GM19238 (cell line): ENCODE measurements at regions not wholly inside any gene's neighbourhood (a gene's known extent, or its start where the extent isn't known, plus 50 kb on each side); places are given as distances from the start of the nearest gene placed in this dataset.
"Not testable (repeated sequence)": the region's sequence is repeated elsewhere in the genome, so short reads cannot be mapped to it uniquely, and the experiment has no call there.

ENCODE experiments used
- DNase-seq: peaks from one replicate; pipeline ENCODE4 v3.0.0; 2011; ENCODE audit warnings: low spot score; ENCODE audit not compliant: insufficient read length

GRCh38 chr13:87331178-87331577 lies 340.0 kb upstream of the SLITRK5 start:
- no peak for DNase-seq

GRCh38 chr13:87333599-87333998 lies 337.6 kb upstream of the SLITRK5 start:
- DNase-seq, result no peak

GRCh38 chr13:87334176-87334575 lies 337.0 kb upstream of the SLITRK5 start:
- no peak for DNase-seq

GRCh38 chr13:87336346-87336889 lies 334.8 kb upstream of the SLITRK5 start:
- not testable (repeated sequence) for DNase-seq

- DNase-seq, result no peak
Measured at GRCh38 chr13:87344176-87344575, 327.0 kb upstream of the SLITRK5 start.

GRCh38 chr13:87355451-87355850 lies 315.7 kb upstream of the SLITRK5 start:
- no peak for DNase-seq

- DNase-seq, result no peak
Measured at GRCh38 chr13:87356314-87356713, 314.9 kb upstream of the SLITRK5 start.

GRCh38 chr13:87358319-87358718 lies 312.9 kb upstream of the SLITRK5 start:
- DNase-seq, result no peak

GRCh38 chr13:87361216-87361615 lies 310.0 kb upstream of the SLITRK5 start:
- no peak for DNase-seq

GRCh38 chr13:87368639-87369038 lies 302.5 kb upstream of the SLITRK5 start:
- no peak for DNase-seq

- no peak for DNase-seq
Measured at GRCh38 chr13:87376081-87376480, 295.1 kb upstream of the SLITRK5 start.

- DNase-seq, result no peak
Measured at GRCh38 chr13:87384099-87384498, 287.1 kb upstream of the SLITRK5 start.

- no peak for DNase-seq
Measured at GRCh38 chr13:87393358-87393757, 277.8 kb upstream of the SLITRK5 start.

GRCh38 chr13:87398047-87398446 lies 273.1 kb upstream of the SLITRK5 start:
- DNase-seq, result no peak

- DNase-seq, result no peak
Measured at GRCh38 chr13:87403748-87404432, 267.3 kb upstream of the SLITRK5 start.

GRCh38 chr13:87426742-87427141 lies 244.4 kb upstream of the SLITRK5 start:
- DNase-seq, result no peak

GRCh38 chr13:87444135-87444534 lies 227.0 kb upstream of the SLITRK5 start:
- DNase-seq, result no peak

GRCh38 chr13:87452281-87452680 lies 218.9 kb upstream of the SLITRK5 start:
- no peak for DNase-seq

- DNase-seq, result no peak
Measured at GRCh38 chr13:87453244-87453643, 217.9 kb upstream of the SLITRK5 start.

- no peak for DNase-seq
Measured at GRCh38 chr13:87459419-87459818, 211.8 kb upstream of the SLITRK5 start.

GRCh38 chr13:87497426-87497825 lies 173.7 kb upstream of the SLITRK5 start:
- no peak for DNase-seq

GRCh38 chr13:87498681-87499080 lies 172.5 kb upstream of the SLITRK5 start:
- no peak for DNase-seq

GRCh38 chr13:87524775-87525174 lies 146.4 kb upstream of the SLITRK5 start:
- no peak for DNase-seq
